Liver (tissue), 8 donors: ENCODE measurements at regions not wholly inside any gene's neighbourhood (a gene's known extent, or its start where the extent isn't known, plus 50 kb on each side); places are given as distances from the start of the nearest gene placed in this dataset.

Experiments used
- DNase-seq: peaks from one replicate; pipeline ENCODE4 v3.0.0-alpha.2; 2017; ENCODE audit warnings: low spot score
- H3K27ac ChIP-seq, 2 donors: one replicate each; pipeline ENCODE4 v1.7.0; 2013; ENCODE audit warnings: inconsistent platforms in 2 of 2, low read length in 2 of 2, control low read depth in 1 of 2, low read depth in 1 of 2, mild to moderate bottlenecking in 1 of 2
- H3K27me3 ChIP-seq, 4 donors: one replicate each; pipeline versions ENCODE4 v1.6.1 to v1.7.0; 2013; ENCODE audit warnings: low read length in 3 of 4, inconsistent platforms in 1 of 4, mild to moderate bottlenecking in 1 of 4, moderate library complexity in 1 of 4; ENCODE audit not compliant: control insufficient read depth in 4 of 4, insufficient read depth in 4 of 4
- H3K36me3 ChIP-seq, 4 donors: one replicate each; pipeline versions ENCODE4 v1.6.1 to v1.7.0; 2013; ENCODE audit warnings: low read length in 3 of 4, mild to moderate bottlenecking in 3 of 4, low read depth in 1 of 4, moderate library complexity in 1 of 4; ENCODE audit not compliant: control insufficient read depth in 4 of 4, insufficient read depth in 3 of 4
- H3K4me1 ChIP-seq, 4 donors: one replicate each; pipeline versions ENCODE4 v1.6.1 to v1.7.0; 2013; ENCODE audit warnings: low read length in 3 of 4, mild to moderate bottlenecking in 3 of 4, moderate library complexity in 1 of 4; ENCODE audit not compliant: control insufficient read depth in 4 of 4, insufficient read depth in 4 of 4
- H3K4me3 ChIP-seq, 3 donors: one replicate each; pipeline versions ENCODE4 v1.6.1 to v1.7.0; 2013; ENCODE audit warnings: low read length in 3 of 3, control low read depth in 1 of 3, low read depth in 1 of 3, mild to moderate bottlenecking in 1 of 3
- H3K9ac ChIP-seq, 2 donors: one replicate each; pipeline ENCODE4 v1.7.0; 2013; ENCODE audit warnings: low read length in 2 of 2, mild to moderate bottlenecking in 2 of 2, moderate library complexity in 2 of 2, control low read depth in 1 of 2, low read depth in 1 of 2
- H3K9me3 ChIP-seq, 4 donors: one replicate each; pipeline versions ENCODE4 v1.6.1 to v1.7.0; 2013; ENCODE audit warnings: low read length in 3 of 4; ENCODE audit not compliant: control insufficient read depth in 4 of 4
- ATF3 ChIP-seq: IDR thresholded peaks from 2 replicates; pipeline ENCODE4 v1.6.1; 2016; ENCODE audit warnings: antibody characterized with exemption
- EGR1 ChIP-seq, 2 donors: IDR thresholded peaks; 2 replicates each; pipeline ENCODE4 v1.6.1; 2016 to 2018; ENCODE audit warnings: antibody characterized with exemption in 2 of 2, low read depth in 2 of 2
- FOXA1 ChIP-seq: IDR thresholded peaks from 2 replicates; pipeline ENCODE4 v1.6.1; 2016; ENCODE audit warnings: antibody characterized with exemption
- FOXA2 ChIP-seq: IDR thresholded peaks from 2 replicates; pipeline ENCODE4 v1.6.1; 2016; ENCODE audit warnings: antibody characterized with exemption
- GABPA ChIP-seq, 2 donors: IDR thresholded peaks in 1 of 2; conservative IDR thresholded peaks in 1 of 2; 2 replicates each; pipeline ENCODE4 v1.6.1; 2016; ENCODE audit warnings: antibody characterized with exemption in 2 of 2, mild to moderate bottlenecking in 1 of 2, moderate library complexity in 1 of 2
- HNF4A ChIP-seq, 2 donors: conservative IDR thresholded peaks; 2 replicates each; pipeline ENCODE4 v1.6.1; 2016; ENCODE audit warnings: antibody characterized with exemption in 2 of 2, mild to moderate bottlenecking in 2 of 2
- HNF4G ChIP-seq: IDR thresholded peaks from 2 replicates; pipeline ENCODE4 v1.6.1; 2016; ENCODE audit warnings: antibody characterized with exemption
- JUND ChIP-seq, 2 donors: IDR thresholded peaks; 2 replicates each; pipeline ENCODE4 v1.6.1; 2016; ENCODE audit warnings: antibody characterized with exemption in 2 of 2
- NR2F2 ChIP-seq: IDR thresholded peaks from 2 replicates; pipeline ENCODE4 v1.6.1; 2016; ENCODE audit warnings: antibody characterized with exemption
- RAD21 ChIP-seq, 2 donors: IDR thresholded peaks; 2 replicates each; pipeline ENCODE4 v1.6.1; 2016; ENCODE audit warnings: antibody characterized with exemption in 2 of 2, mild to moderate bottlenecking in 2 of 2
- RXRA ChIP-seq, 2 donors: IDR thresholded peaks; 2 replicates each; pipeline ENCODE4 v1.6.1; 2017 to 2018; ENCODE audit warnings: antibody characterized with exemption in 2 of 2, mild to moderate bottlenecking in 1 of 2
- SP1 ChIP-seq: IDR thresholded peaks from 2 replicates; pipeline ENCODE4 v1.6.1; 2018; ENCODE audit warnings: antibody characterized with exemption, mild to moderate bottlenecking
- TAF1 ChIP-seq: conservative IDR thresholded peaks from 2 replicates; pipeline ENCODE4 v1.6.1; 2016; ENCODE audit warnings: antibody characterized with exemption, mild to moderate bottlenecking
- YY1 ChIP-seq: IDR thresholded peaks from 2 replicates; pipeline ENCODE4 v1.6.1; 2016; ENCODE audit warnings: antibody characterized with exemption, mild to moderate bottlenecking
- WGBS: extraction: QIAGEN DNeasy Blood & Tissue Kit; methylation state at CpG from one replicate; pipeline ENCODE4 v1.1.7; 2013; 5-methylcytosine and 5-hydroxymethylcytosine counted together
- TF ChIP-seq, protein P1 (sequence below): IDR thresholded peaks from 2 replicates; pipeline ENCODE4 v1.6.1; 2016; ENCODE audit warnings: antibody characterized with exemption
- TF ChIP-seq, protein P2 (sequence below): IDR thresholded peaks from 2 replicates; pipeline ENCODE4 v1.6.1; 2016; ENCODE audit warnings: antibody characterized with exemption
- TF ChIP-seq, protein P3 (sequence below): fragments of 150-350 bp; IDR thresholded peaks from 2 replicates; pipeline ENCODE4 v1.5.1; 2017; ENCODE audit warnings: improper control_type of control experiment, low read depth, low read length; ENCODE audit not compliant: missing input control
- TF ChIP-seq, protein P4 (sequence below): IDR thresholded peaks from 2 replicates; pipeline ENCODE4 v1.6.1; 2016; ENCODE audit warnings: antibody characterized with exemption, mild to moderate bottlenecking
- donor health status: healthy.
- donor health status: healthy.
- donor health status: healthy.
- donor health status: healthy.
- donor health status: healthy.

DNA sequence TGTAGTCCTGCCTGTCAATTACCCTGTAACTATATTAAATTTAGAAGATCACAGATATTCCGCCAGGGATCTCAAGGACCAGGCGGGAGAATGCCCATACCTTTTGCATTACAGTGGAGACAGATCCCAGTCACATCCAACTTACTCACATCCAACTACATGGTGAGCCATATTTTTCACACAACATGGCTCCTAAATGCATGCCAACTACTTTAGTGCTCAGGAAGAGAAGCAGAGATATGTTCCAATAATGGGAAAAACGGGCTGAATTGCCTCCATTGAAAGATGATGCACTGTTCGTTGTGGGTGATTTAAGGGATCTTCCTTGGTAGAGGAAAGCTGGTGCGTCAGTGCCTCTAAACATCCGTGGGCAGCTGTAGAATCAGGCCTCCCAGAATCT is 304.5 kb downstream of the CD83 start (continued):
- no peak for TF ChIP-seq FOXA2
- TF ChIP-seq, protein P1, sequence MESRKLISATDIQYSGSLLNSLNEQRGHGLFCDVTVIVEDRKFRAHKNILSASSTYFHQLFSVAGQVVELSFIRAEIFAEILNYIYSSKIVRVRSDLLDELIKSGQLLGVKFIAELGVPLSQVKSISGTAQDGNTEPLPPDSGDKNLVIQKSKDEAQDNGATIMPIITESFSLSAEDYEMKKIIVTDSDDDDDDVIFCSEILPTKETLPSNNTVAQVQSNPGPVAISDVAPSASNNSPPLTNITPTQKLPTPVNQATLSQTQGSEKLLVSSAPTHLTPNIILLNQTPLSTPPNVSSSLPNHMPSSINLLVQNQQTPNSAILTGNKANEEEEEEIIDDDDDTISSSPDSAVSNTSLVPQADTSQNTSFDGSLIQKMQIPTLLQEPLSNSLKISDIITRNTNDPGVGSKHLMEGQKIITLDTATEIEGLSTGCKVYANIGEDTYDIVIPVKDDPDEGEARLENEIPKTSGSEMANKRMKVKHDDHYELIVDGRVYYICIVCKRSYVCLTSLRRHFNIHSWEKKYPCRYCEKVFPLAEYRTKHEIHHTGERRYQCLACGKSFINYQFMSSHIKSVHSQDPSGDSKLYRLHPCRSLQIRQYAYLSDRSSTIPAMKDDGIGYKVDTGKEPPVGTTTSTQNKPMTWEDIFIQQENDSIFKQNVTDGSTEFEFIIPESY: no peak

GRCh38 chr6:14422917-14423316 is 305.3 kb downstream of the CD83 start:
- H3K4me3 ChIP-seq: no peak overlapping the region
- TF ChIP-seq TAF1 (no peak), EGR1 (IDR thresholded peaks at IDR 0.05; ENCODE audit: low read depth in 2 of 2) (no peak), YY1 (no peak)
- H3K36me3 ChIP-seq: no peaks in the 10 kb centered on the region
- no peaks in the 10 kb centered on the region for H3K9me3 ChIP-seq
- H3K27ac ChIP-seq: no peak overlapping the region
- H3K4me1 ChIP-seq: no peaks in the 10 kb centered on the region
- no peak for DNase-seq
- H3K27me3 ChIP-seq: no peaks in the 10 kb centered on the region
- H3K9ac ChIP-seq: no peak overlapping the region
- WGBS: 70% methylated on average over 2 of the region's 2 CpGs

- H3K9me3 ChIP-seq: no peaks in the 10 kb centered on the region
- no peaks in the 10 kb centered on the region for H3K4me1 ChIP-seq
- H3K9ac ChIP-seq: no peak overlapping the region
- DNase-seq: no peak
- H3K27ac ChIP-seq: no peak overlapping the region
- no peaks in the 10 kb centered on the region for H3K36me3 ChIP-seq
- WGBS: 77% methylated on average over 5 of the region's 5 CpGs
- H3K27me3 ChIP-seq: no peaks in the 10 kb centered on the region
- no peak overlapping the region for H3K4me3 ChIP-seq
- no peak for TF ChIP-seq ATF3
- TF ChIP-seq FOXA2: no peak
- TF ChIP-seq, protein P2, sequence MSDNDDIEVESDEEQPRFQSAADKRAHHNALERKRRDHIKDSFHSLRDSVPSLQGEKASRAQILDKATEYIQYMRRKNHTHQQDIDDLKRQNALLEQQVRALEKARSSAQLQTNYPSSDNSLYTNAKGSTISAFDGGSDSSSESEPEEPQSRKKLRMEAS: no peak
- no peak for TF ChIP-seq HNF4A (conservative IDR thresholded peaks at IDR 0.05)
- no peak for TF ChIP-seq RAD21 (IDR thresholded peaks at IDR 0.05)
- TF ChIP-seq YY1: no peak
- no peak for TF ChIP-seq SP1
- no peak for TF ChIP-seq NR2F2
- no peak for TF ChIP-seq EGR1 (IDR thresholded peaks at IDR 0.05; ENCODE audit: low read depth in 2 of 2)
- no peak for TF ChIP-seq FOXA1
- TF ChIP-seq, protein P3, sequence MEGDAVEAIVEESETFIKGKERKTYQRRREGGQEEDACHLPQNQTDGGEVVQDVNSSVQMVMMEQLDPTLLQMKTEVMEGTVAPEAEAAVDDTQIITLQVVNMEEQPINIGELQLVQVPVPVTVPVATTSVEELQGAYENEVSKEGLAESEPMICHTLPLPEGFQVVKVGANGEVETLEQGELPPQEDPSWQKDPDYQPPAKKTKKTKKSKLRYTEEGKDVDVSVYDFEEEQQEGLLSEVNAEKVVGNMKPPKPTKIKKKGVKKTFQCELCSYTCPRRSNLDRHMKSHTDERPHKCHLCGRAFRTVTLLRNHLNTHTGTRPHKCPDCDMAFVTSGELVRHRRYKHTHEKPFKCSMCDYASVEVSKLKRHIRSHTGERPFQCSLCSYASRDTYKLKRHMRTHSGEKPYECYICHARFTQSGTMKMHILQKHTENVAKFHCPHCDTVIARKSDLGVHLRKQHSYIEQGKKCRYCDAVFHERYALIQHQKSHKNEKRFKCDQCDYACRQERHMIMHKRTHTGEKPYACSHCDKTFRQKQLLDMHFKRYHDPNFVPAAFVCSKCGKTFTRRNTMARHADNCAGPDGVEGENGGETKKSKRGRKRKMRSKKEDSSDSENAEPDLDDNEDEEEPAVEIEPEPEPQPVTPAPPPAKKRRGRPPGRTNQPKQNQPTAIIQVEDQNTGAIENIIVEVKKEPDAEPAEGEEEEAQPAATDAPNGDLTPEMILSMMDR: no peak
- no peak for TF ChIP-seq JUND (IDR thresholded peaks at IDR 0.05)
- no peak for TF ChIP-seq HNF4G
- no peak for TF ChIP-seq GABPA (IDR thresholded peaks at IDR 0.05 in 1 of 2, conservative IDR thresholded peaks at IDR 0.05 in 1 of 2)
- no peak for TF ChIP-seq RXRA (IDR thresholded peaks at IDR 0.05)
- TF ChIP-seq, protein P1: no peak
- no peak for TF ChIP-seq TAF1
- TF ChIP-seq, protein P4, sequence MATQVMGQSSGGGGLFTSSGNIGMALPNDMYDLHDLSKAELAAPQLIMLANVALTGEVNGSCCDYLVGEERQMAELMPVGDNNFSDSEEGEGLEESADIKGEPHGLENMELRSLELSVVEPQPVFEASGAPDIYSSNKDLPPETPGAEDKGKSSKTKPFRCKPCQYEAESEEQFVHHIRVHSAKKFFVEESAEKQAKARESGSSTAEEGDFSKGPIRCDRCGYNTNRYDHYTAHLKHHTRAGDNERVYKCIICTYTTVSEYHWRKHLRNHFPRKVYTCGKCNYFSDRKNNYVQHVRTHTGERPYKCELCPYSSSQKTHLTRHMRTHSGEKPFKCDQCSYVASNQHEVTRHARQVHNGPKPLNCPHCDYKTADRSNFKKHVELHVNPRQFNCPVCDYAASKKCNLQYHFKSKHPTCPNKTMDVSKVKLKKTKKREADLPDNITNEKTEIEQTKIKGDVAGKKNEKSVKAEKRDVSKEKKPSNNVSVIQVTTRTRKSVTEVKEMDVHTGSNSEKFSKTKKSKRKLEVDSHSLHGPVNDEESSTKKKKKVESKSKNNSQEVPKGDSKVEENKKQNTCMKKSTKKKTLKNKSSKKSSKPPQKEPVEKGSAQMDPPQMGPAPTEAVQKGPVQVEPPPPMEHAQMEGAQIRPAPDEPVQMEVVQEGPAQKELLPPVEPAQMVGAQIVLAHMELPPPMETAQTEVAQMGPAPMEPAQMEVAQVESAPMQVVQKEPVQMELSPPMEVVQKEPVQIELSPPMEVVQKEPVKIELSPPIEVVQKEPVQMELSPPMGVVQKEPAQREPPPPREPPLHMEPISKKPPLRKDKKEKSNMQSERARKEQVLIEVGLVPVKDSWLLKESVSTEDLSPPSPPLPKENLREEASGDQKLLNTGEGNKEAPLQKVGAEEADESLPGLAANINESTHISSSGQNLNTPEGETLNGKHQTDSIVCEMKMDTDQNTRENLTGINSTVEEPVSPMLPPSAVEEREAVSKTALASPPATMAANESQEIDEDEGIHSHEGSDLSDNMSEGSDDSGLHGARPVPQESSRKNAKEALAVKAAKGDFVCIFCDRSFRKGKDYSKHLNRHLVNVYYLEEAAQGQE: no peak
Measured at GRCh38 chr6:14423330-14423729, 305.8 kb downstream of the CD83 start.
